GM10266 (cell line): ENCODE measurements at regions not wholly inside any gene's neighbourhood (a gene's known extent, or its start where the extent isn't known, plus 50 kb on each side); places are given as distances from the start of the nearest gene placed in this dataset.

Experiments used
- DNase-seq: peaks from one replicate; pipeline ENCODE4 v3.0.0; 2012; ENCODE audit errors: extremely low spot score
- TF ChIP-seq, protein P1 (sequence below): IDR thresholded peaks from 2 replicates; pipeline ENCODE4 v1.5.1; 2012; ENCODE audit warnings: mild to moderate bottlenecking, low read depth; ENCODE audit not compliant: control insufficient read depth, insufficient read depth; ENCODE audit errors: missing control alignments

DNA sequence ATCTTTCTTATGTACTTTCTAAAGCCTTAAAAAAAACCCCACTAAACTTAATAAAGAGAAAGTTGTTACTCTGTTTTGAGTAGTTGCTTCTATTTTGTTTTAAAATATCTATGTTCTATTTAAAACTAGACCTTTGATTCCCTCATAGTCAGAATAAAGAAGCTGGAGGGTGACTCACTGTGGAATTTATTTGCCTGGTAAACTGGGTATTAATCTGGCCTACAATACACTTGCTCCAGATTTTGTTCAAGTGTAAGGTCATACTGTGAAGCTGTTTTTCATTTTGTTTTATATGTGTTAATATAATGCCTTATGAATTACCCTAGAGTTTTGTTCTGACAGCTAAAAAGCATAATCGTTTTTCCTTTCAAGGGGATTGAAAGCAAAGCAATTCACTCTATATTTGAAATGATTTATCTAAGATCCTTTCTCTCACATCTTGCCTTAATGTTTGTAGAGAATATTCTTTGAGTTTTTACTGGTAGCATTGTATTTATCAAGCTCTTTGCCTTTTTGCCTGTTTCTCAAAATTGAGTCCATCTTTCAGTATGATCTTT, 277.4 kb upstream of the PITX2 start:
- TF ChIP-seq, protein P1, sequence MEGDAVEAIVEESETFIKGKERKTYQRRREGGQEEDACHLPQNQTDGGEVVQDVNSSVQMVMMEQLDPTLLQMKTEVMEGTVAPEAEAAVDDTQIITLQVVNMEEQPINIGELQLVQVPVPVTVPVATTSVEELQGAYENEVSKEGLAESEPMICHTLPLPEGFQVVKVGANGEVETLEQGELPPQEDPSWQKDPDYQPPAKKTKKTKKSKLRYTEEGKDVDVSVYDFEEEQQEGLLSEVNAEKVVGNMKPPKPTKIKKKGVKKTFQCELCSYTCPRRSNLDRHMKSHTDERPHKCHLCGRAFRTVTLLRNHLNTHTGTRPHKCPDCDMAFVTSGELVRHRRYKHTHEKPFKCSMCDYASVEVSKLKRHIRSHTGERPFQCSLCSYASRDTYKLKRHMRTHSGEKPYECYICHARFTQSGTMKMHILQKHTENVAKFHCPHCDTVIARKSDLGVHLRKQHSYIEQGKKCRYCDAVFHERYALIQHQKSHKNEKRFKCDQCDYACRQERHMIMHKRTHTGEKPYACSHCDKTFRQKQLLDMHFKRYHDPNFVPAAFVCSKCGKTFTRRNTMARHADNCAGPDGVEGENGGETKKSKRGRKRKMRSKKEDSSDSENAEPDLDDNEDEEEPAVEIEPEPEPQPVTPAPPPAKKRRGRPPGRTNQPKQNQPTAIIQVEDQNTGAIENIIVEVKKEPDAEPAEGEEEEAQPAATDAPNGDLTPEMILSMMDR: no peak
- DNase-seq: no peak

DNA sequence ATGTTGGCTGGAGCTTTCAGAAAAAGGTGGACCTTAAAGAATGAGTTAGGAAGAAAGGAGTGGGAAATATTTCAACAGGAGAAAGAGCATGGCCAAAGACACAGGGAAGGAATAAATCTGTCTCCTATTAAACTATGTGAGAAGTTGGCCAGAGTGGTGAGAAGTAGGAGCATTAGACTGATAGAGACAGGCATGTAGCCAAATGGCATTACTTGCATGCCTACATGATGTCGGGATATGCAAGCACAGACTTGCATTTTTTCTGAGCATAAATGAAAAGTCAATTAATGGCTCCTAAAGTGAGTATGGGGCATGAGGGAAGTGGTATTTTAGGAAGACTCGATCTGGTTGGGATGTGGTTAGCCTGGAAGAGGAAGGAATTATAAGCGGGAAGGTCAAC, 279.6 kb upstream of the PITX2 start:
- DNase-seq: no peak
- TF ChIP-seq, protein P1: no peak

DNA sequence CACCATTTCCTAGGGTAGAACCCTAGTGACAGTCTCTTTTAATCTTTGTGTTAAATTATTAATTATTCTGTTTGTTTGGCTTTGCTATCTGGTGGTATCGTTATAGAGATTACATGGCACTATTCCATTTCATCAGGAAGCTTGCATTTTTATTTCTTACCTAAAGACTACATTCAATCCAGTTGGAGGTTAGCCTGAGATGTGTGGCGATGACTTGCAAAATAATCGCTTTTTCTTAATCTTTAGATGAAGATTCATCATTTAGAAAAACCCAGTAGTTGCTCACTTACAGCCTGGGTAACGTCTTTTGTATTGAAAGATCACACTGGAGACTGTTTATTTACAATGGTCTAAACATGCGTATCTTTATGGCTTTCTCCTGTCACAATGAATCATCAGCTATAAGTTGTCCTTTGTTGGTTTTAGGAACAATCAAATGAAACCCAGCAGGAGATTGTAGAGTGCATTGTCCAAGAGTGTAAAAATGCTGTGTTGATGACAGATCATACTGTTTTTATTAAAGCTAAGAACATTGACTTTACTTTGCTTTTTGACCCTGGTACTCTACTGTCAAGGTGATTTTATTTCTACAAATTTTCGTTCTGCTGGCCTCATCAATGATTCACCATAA, 281.7 kb upstream of the PITX2 start:
- no peak for DNase-seq
- TF ChIP-seq, protein P1: no peak

DNA sequence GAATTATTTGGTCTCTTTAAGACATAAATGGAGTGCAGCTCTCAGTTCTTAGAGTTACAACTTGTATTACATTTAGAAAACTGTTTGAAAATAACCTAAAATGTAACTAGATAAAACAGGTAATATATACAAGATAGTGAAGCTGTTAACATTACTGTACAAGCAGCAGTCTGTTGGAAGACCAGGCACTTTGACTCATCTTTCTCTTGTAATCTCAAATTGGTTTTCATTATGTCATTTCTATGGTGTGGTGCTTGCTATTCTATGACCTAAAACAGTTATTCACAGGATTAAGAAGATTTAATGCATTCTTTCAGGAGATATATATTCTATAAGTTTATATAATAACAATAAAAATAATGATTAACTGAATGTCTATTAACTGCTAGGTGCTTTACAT, 282.5 kb upstream of the PITX2 start:
- DNase-seq: no peak

DNA sequence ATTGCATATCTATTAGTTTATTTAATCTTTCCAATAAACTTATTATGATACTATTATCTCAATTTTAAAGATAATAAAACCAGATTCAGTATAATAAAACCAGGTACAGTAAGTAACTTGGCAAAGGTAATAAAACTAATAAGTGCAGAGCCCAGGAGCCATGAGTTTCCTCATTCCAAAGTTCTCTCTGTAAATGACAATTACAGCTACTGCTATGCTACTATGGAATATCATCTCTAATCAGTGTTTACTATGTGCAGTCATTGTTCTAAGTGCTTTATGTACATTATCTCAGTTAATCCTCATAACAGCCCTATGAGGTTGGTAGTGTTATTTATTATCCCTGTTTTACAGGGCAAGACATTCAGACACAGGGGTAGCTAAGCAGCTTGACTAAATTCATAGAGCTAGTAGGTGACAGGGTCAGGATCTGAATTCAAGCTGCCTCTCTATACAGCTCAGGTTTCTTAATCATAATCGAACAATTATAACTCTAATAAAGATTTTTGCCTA, 285.0 kb upstream of the PITX2 start:
- TF ChIP-seq, protein P1: no peak
- no peak for DNase-seq

More for the DNA sequence above, 282.5 kb upstream of the PITX2 start:
- TF ChIP-seq, protein P1: no peak

DNA sequence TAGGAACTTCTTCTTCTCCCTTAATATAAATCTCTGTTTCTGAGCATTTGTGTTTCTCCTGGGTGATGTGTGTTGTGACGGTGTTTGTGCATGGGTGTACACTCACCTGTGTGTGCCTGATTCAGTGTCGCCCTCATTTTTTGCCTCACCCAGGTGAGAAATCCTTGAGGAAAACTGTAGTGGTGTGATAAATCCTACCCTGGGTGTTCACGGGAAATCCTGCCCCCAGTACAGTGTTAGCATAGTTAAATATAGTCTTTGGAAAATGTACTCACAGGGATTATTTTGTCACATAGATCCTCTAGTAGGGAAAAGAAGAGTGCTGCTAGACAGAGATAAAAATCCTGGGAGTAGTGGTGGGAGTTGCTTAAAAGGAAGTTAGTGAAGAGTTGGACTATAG, 291.9 kb upstream of the PITX2 start:
- TF ChIP-seq, protein P1: no peak
- no peak for DNase-seq

DNA sequence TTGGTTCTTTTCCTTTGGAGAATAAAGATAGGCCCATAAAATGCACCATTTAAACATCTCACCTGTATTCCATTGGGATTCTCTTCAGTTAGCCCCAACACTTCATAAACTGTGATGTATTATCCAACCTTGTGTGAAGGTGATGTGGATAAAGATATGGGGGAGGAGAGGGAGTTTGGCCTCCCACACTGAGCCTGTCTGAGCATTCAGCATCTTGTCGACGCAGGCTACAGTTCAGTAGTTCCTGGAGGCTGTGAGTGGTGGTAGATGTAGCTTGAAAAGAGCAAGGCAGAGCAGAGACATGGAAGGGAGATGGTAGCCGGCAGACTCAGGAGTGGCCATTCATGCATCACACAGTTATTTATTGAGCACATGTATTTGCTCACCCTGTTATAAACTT, 292.4 kb upstream of the PITX2 start:
- TF ChIP-seq, protein P1: no peak
- no peak for DNase-seq
